A673 (cell line): ENCODE measurements at regions not wholly inside any gene's neighbourhood (a gene's known extent, or its start where the extent isn't known, plus 50 kb on each side); places are given as distances from the start of the nearest gene placed in this dataset.

Experiments used
- CTCF ChIP-seq: fragments of 300-800, 200-600 bp; sonication (generic); conservative IDR thresholded peaks from 2 replicates; pipeline ENCODE4 v1.5.1; 2017; ENCODE audit warnings: low read depth, mild to moderate bottlenecking, antibody characterized with exemption, low read length, moderate library complexity, mixed read lengths
- EZH2 ChIP-seq: fragments of 200-600 bp; sonication (generic); IDR thresholded peaks from 2 replicates; pipeline ENCODE4 v1.6.1; 2017; ENCODE audit warnings: borderline replicate concordance, low read depth, mild to moderate bottlenecking, mixed read lengths, antibody characterized with exemption, low read length; ENCODE audit not compliant: poor library complexity, severe bottlenecking

GRCh38 chr1:181260271-181260670, 171.8 kb downstream of the IER5 start:
- TF ChIP-seq CTCF (no peak), EZH2 (no peak)
